ENCODE measurements at regions not wholly inside any gene's neighbourhood (a gene's known extent, or its start where the extent isn't known, plus 50 kb on each side); places are given as distances from the start of the nearest gene placed in this dataset.
"Not testable (repeated sequence)": the region's sequence is repeated elsewhere in the genome, so short reads cannot be mapped to it uniquely, and the experiment has no call there.

- no peak for DNase-seq (ENCODE audit: low read depth in 2 of 2)
These were observed 189.7 kb downstream of the C7orf25 start for GRCh38 chr7:42722198-42722597.

- no peak for DNase-seq (ENCODE audit: low read depth in 2 of 2)
These were observed 190.7 kb downstream of the C7orf25 start for GRCh38 chr7:42720991-42721796.

GRCh38 chr7:42720012-42720411, 191.9 kb downstream of the C7orf25 start:
- DNase-seq (ENCODE audit: low read depth in 2 of 2): no peak

GRCh38 chr7:42718466-42718865, 193.4 kb downstream of the C7orf25 start:
- DNase-seq (ENCODE audit: low read depth in 2 of 2): not testable (repeated sequence)

GRCh38 chr7:42714356-42714755, 197.5 kb downstream of the C7orf25 start:
- no peak for DNase-seq (ENCODE audit: low read depth in 2 of 2)

GRCh38 chr7:42709284-42709683, 202.6 kb downstream of the C7orf25 start:
- DNase-seq (ENCODE audit: low read depth in 2 of 2): no peak

- DNase-seq (ENCODE audit: low read depth in 2 of 2): no peak
These were observed 207.2 kb downstream of the C7orf25 start for GRCh38 chr7:42704710-42705109.

- no peak for DNase-seq (ENCODE audit: low read depth in 2 of 2)
These were observed 209.2 kb downstream of the C7orf25 start for GRCh38 chr7:42702647-42703046.

- DNase-seq (ENCODE audit: low read depth in 2 of 2): no peak
These were observed 211.2 kb downstream of the C7orf25 start for GRCh38 chr7:42700406-42701327.

GRCh38 chr7:42699380-42700178, 212.3 kb downstream of the C7orf25 start:
- DNase-seq (ENCODE audit: low read depth in 2 of 2): no peak

- no peak for DNase-seq (ENCODE audit: low read depth in 2 of 2)
These were observed 213.1 kb downstream of the C7orf25 start for GRCh38 chr7:42698600-42699374.

GRCh38 chr7:42694894-42695507, 216.9 kb downstream of the C7orf25 start:
- no peak for DNase-seq (ENCODE audit: low read depth in 2 of 2)

- DNase-seq (ENCODE audit: low read depth in 2 of 2): no peak
These were observed 218.1 kb downstream of the C7orf25 start for GRCh38 chr7:42693722-42694121.

GRCh38 chr7:42692621-42693020, 219.2 kb downstream of the C7orf25 start:
- peak; percentile 73 to 74 for DNase-seq (ENCODE audit: low read depth in 2 of 2)

GRCh38 chr7:42690794-42691639, 220.9 kb downstream of the C7orf25 start:
- no peak for DNase-seq (ENCODE audit: low read depth in 2 of 2)

- DNase-seq (ENCODE audit: low read depth in 2 of 2): no peak
These were observed 222.2 kb downstream of the C7orf25 start for GRCh38 chr7:42689626-42690025.

- no peak for DNase-seq (ENCODE audit: low read depth in 2 of 2)
These were observed 223.9 kb downstream of the C7orf25 start for GRCh38 chr7:42688056-42688371.

GRCh38 chr7:42687211-42688055, 224.4 kb downstream of the C7orf25 start:
- no peak for DNase-seq (ENCODE audit: low read depth in 2 of 2)

GRCh38 chr7:42686594-42687156, 225.2 kb downstream of the C7orf25 start:
- DNase-seq (ENCODE audit: low read depth in 2 of 2): no peak

Data from fibroblast of skin of left quadriceps (primary cell).